ENCODE measurements at regions not wholly inside any gene's neighbourhood (a gene's known extent, or its start where the extent isn't known, plus 50 kb on each side); places are given as distances from the start of the nearest gene placed in this dataset.

- TF ChIP-seq ZFX (IDR thresholded peaks at IDR 0.05) (no peak), CTCF (conservative IDR thresholded peaks at IDR 0.05) (no peak)
- H3K27ac ChIP-seq: no peak overlapping the region; the same call in 1 of the 2 replicates
Measured at GRCh38 chr2:207416111-207416510, 113.7 kb upstream of the CREB1 start.

GRCh38 chr2:207416900-207417299 is 112.9 kb upstream of the CREB1 start:
- TF ChIP-seq ZFX (IDR thresholded peaks at IDR 0.05): no peak
- TF ChIP-seq CTCF (conservative IDR thresholded peaks at IDR 0.05): no peak
- no peak overlapping the region for H3K27ac ChIP-seq

- TF ChIP-seq ZFX (IDR thresholded peaks at IDR 0.05): no peak
- TF ChIP-seq CTCF (conservative IDR thresholded peaks at IDR 0.05): no peak
- no peak overlapping the region for H3K27ac ChIP-seq
Measured at GRCh38 chr2:207417301-207417718, 112.5 kb upstream of the CREB1 start.

- TF ChIP-seq ZFX (IDR thresholded peaks at IDR 0.05) (no peak), CTCF (conservative IDR thresholded peaks at IDR 0.05) (no peak)
- no peak overlapping the region for H3K27ac ChIP-seq
Measured at GRCh38 chr2:207418419-207418818, 111.3 kb upstream of the CREB1 start.

GRCh38 chr2:207419331-207419730 is 110.4 kb upstream of the CREB1 start:
- H3K27ac ChIP-seq: no peak overlapping the region
- TF ChIP-seq ZFX (IDR thresholded peaks at IDR 0.05) (no peak), CTCF (conservative IDR thresholded peaks at IDR 0.05) (no peak)

GRCh38 chr2:207421671-207422070 is 108.1 kb upstream of the CREB1 start:
- H3K27ac ChIP-seq: no peak overlapping the region

GRCh38 chr2:207422380-207422779 is 107.4 kb upstream of the CREB1 start:
- H3K27ac ChIP-seq: no peak overlapping the region
- no peak for TF ChIP-seq ZFX (IDR thresholded peaks at IDR 0.05)
- no peak for TF ChIP-seq CTCF (conservative IDR thresholded peaks at IDR 0.05)

More at GRCh38 chr2:207421671-207422070, 108.1 kb upstream of the CREB1 start:
- TF ChIP-seq ZFX (IDR thresholded peaks at IDR 0.05) (no peak), CTCF (conservative IDR thresholded peaks at IDR 0.05) (no peak)

Data from C4-2B (cell line).